ENCODE measurements at regions not wholly inside any gene's neighbourhood (a gene's known extent, or its start where the extent isn't known, plus 50 kb on each side); places are given as distances from the start of the nearest gene placed in this dataset.

DNA sequence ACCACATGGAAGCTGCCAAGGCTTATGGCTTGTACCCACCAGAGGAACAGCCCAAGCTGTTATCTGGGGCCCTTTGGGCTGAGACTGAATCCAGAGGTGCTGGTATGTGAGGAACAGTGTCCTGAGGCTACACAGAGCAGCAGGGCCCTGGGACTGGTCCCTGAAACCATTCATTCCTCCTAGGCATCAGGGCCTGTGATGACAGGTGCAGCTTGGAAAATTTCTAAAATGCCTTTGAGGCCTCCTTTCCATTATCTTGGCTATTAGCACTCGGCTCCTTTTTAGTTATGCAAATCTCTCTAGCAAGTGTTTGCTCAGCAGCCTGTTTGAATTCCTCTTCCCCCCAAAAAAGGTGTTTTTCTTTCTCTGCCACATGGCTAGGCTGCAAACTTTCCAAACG is 1151.7 kb upstream of the LRRN3 start:
- intact Hi-C loops (cut with DNase I) = no loop called here
- H3K4me1 ChIP-seq (ENCODE audit: control insufficient read depth, insufficient read depth, low read length) = no peaks in the 10 kb centered on the region
- no peaks in the 10 kb centered on the region for H3K9me3 ChIP-seq (ENCODE audit: control insufficient read depth, low read length)
- no peaks in the 10 kb centered on the region for H3K27me3 ChIP-seq (ENCODE audit: control insufficient read depth, insufficient read depth)
- no peak for ATAC-seq
- 38% methylated on average over 2 of the region's 2 CpGs for WGBS
- no peak overlapping the region for H3K27ac ChIP-seq (ENCODE audit: low read length)
- no peak for DNase-seq
- no peak overlapping the region for H3K4me3 ChIP-seq (ENCODE audit: low read length)

DNA sequence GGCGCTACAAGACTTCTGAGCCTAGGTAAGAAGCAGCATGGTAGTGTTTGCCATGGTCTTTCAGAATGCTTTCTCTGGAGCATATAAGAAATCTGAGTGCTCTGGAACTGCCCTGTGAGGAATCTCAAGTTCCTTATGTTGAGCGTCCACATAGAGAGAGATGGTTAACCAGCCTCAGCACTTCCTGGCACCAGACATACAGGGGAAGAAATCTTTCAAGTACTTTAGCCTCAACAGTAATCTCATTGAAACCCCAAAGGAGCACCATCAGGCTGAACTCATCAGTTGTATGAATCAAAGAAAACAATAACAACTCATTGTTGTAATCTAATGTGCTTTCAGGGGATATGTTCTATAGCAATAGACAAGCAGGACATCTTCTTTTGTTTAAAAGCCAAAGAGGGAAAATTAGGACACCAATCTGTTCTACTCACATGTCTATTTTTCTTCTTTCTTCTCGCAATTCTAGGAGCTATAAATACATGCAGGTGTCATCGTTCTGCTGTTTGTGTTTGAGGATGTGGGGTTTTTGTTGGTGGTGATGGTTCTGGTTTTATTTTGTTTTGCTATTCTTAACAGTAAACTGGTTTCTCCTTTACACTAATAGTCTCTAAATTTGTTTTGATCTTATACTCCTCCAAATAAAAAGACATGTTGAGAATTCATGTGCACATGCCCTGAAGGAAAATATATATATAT is 1145.0 kb upstream of the LRRN3 start:
- ATAC-seq = no peak
- Histone ChIP-seq H3K4me3 (ENCODE audit: low read length) (no peak overlapping the region), H3K9me3 (ENCODE audit: control insufficient read depth, low read length) (no peaks in the 10 kb centered on the region), H3K4me1 (ENCODE audit: control insufficient read depth, insufficient read depth, low read length) (no peaks in the 10 kb centered on the region), H3K27me3 (ENCODE audit: control insufficient read depth, insufficient read depth) (no peaks in the 10 kb centered on the region), H3K27ac (ENCODE audit: low read length) (no peak overlapping the region)
- WGBS = 79% methylated on average over 4 of the region's 4 CpGs
- DNase-seq = no peak
- intact Hi-C loops (cut with DNase I) = no loop called here

DNA sequence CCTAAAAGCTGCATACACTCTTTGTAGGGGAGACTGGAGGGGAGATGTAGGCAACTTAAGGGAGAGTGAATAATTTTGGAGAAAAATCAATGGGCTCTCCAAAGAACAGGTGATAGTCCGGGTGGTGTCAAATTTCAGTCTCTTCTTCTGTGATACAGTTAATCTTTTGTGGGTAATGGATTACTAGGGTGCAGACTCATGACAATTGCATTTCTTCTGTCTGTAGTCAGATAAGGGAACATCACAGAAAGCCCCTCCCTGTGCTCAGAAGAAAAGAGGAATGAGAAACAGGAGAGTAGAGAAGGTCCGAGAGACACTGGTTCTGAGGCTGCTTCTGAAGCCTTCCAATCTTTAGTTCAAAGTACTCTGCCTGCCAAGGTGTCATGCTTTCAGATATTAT is 1140.7 kb upstream of the LRRN3 start:
- Histone ChIP-seq H3K9me3 (ENCODE audit: control insufficient read depth, low read length) (no peaks in the 10 kb centered on the region), H3K4me1 (ENCODE audit: control insufficient read depth, insufficient read depth, low read length) (no peaks in the 10 kb centered on the region), H3K27me3 (ENCODE audit: control insufficient read depth, insufficient read depth) (no peaks in the 10 kb centered on the region), H3K4me3 (ENCODE audit: low read length) (no peak overlapping the region), H3K27ac (ENCODE audit: low read length) (no peak overlapping the region)
- ATAC-seq (no peak), DNase-seq (no peak)
- WGBS = 82% methylated on average over 2 of the region's 2 CpGs
- intact Hi-C loops (cut with DNase I) = no loop called here

- ATAC-seq = no peak
- intact Hi-C loops (cut with DNase I) = no loop called here
Measured at GRCh38 chr7:109950821-109951564, 1139.9 kb upstream of the LRRN3 start.

GRCh38 chr7:109951565-109951928 is 1139.4 kb upstream of the LRRN3 start:
- Histone ChIP-seq H3K4me3 (ENCODE audit: low read length) (no peak overlapping the region), H3K4me1 (ENCODE audit: control insufficient read depth, insufficient read depth, low read length) (no peaks in the 10 kb centered on the region), H3K27me3 (ENCODE audit: control insufficient read depth, insufficient read depth) (no peaks in the 10 kb centered on the region), H3K27ac (ENCODE audit: low read length) (no peak overlapping the region), H3K9me3 (ENCODE audit: control insufficient read depth, low read length) (no peaks in the 10 kb centered on the region)
- no peak for DNase-seq
- intact Hi-C loops (cut with DNase I) = no loop called here
- WGBS = 89% methylated on average over 4 of the region's 4 CpGs
- ATAC-seq = no peak

More at GRCh38 chr7:109950821-109951564, 1139.9 kb upstream of the LRRN3 start:
- H3K4me3 ChIP-seq (ENCODE audit: low read length) = no peak overlapping the region
- no peaks in the 10 kb centered on the region for H3K27me3 ChIP-seq (ENCODE audit: control insufficient read depth, insufficient read depth)
- H3K9me3 ChIP-seq (ENCODE audit: control insufficient read depth, low read length) = no peaks in the 10 kb centered on the region
- WGBS = 59% methylated on average over 3 of the region's 3 CpGs
- DNase-seq = no peak
- no peak overlapping the region for H3K27ac ChIP-seq (ENCODE audit: low read length)
- no peaks in the 10 kb centered on the region for H3K4me1 ChIP-seq (ENCODE audit: control insufficient read depth, insufficient read depth, low read length)

DNA sequence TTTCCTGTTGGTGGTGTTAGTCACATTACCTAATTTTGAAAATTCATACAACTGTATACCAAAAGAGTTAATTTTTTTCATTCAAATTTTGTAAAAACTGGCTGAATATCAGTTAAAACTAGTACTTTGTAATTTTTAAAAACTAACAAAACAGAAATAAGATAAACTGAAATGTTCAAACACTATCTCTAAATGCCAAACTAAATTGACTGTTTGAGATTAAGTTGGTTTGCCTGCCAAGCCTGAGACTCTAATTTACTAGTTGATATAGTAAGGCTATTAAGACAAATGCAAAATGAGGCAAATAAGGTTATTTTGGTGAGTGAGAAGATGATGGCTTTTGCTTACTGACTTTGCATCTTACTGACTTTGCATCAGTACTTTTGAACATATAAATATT is 1134.9 kb upstream of the LRRN3 start:
- H3K27me3 ChIP-seq (ENCODE audit: control insufficient read depth, insufficient read depth) = no peaks in the 10 kb centered on the region
- H3K27ac ChIP-seq (ENCODE audit: low read length) = no peak overlapping the region
- ATAC-seq (no peak), DNase-seq (no peak)
- no peaks in the 10 kb centered on the region for H3K4me1 ChIP-seq (ENCODE audit: control insufficient read depth, insufficient read depth, low read length)
- intact Hi-C loops (cut with DNase I) = no loop called here
- H3K9me3 ChIP-seq (ENCODE audit: control insufficient read depth, low read length) = no peaks in the 10 kb centered on the region
- H3K4me3 ChIP-seq (ENCODE audit: low read length) = no peak overlapping the region

DNA sequence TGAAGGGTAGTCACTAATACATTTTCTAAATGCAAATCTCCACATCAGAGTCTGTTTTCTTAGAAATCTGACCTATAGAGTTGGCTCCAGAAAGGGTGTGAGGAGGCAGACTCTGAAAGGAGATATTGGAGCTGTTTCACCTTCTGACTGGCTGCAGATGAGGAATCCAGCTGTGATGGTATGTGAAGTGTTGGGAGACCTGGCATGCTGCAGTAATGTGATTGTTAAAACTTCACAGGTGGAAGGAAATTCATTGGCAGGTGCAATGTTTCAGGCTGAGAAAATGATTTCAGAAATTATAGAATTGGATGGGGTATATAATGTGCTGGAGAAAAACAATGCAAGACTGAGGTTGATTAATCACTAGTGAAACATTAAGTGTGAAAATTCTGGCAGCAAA is 1134.0 kb upstream of the LRRN3 start:
- H3K4me1 ChIP-seq (ENCODE audit: control insufficient read depth, insufficient read depth, low read length) = no peaks in the 10 kb centered on the region
- ATAC-seq (no peak), DNase-seq (no peak)
- no peak overlapping the region for H3K4me3 ChIP-seq (ENCODE audit: low read length)
- H3K27me3 ChIP-seq (ENCODE audit: control insufficient read depth, insufficient read depth) = no peaks in the 10 kb centered on the region
- H3K27ac ChIP-seq (ENCODE audit: low read length) = no peak overlapping the region
- intact Hi-C loops (cut with DNase I) = no loop called here
- H3K9me3 ChIP-seq (ENCODE audit: control insufficient read depth, low read length) = no peaks in the 10 kb centered on the region

- H3K9me3 ChIP-seq (ENCODE audit: control insufficient read depth, low read length) = no peaks in the 10 kb centered on the region
- no peaks in the 10 kb centered on the region for H3K27me3 ChIP-seq (ENCODE audit: control insufficient read depth, insufficient read depth)
- no peak for DNase-seq
- no peak overlapping the region for H3K4me3 ChIP-seq (ENCODE audit: low read length)
- WGBS = 93% methylated on average over 3 of the region's 3 CpGs
- no peak for ATAC-seq
- H3K4me1 ChIP-seq (ENCODE audit: control insufficient read depth, insufficient read depth, low read length) = no peaks in the 10 kb centered on the region
- H3K27ac ChIP-seq (ENCODE audit: low read length) = no peak overlapping the region
- intact Hi-C loops (cut with DNase I) = no loop called here
Measured at GRCh38 chr7:109963741-109964140, 1127.2 kb upstream of the LRRN3 start.

DNA sequence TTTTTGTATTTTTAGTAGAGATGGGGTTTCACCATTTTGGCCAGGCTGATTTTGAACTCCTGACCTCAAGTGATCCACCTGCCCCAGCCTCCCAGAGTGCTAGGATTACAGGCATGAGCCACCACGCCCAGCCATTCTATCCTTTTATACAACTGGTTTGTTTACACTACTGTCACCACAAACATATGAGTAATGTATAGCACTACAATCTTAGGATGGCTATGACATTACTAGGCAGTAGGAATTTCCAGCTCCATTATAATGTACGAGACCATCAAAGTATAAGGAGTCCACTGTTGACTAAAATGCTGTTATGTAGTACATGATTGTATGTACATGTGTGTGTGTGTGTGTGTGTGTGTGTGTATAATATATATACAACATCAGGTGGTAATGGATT is 1126.1 kb upstream of the LRRN3 start:
- H3K4me3 ChIP-seq (ENCODE audit: low read length) = no peak overlapping the region
- no peak overlapping the region for H3K27ac ChIP-seq (ENCODE audit: low read length)
- H3K9me3 ChIP-seq (ENCODE audit: control insufficient read depth, low read length) = no peaks in the 10 kb centered on the region
- DNase-seq (no peak), ATAC-seq (no peak)
- H3K4me1 ChIP-seq (ENCODE audit: control insufficient read depth, insufficient read depth, low read length) = no peaks in the 10 kb centered on the region
- WGBS = 74% methylated on average over 2 of the region's 2 CpGs
- H3K27me3 ChIP-seq (ENCODE audit: control insufficient read depth, insufficient read depth) = no peaks in the 10 kb centered on the region
- intact Hi-C loops (cut with DNase I) = no loop called here

GRCh38 chr7:109967406-109967805 is 1123.5 kb upstream of the LRRN3 start:
- intact Hi-C loops (cut with DNase I) = no loop called here

DNA sequence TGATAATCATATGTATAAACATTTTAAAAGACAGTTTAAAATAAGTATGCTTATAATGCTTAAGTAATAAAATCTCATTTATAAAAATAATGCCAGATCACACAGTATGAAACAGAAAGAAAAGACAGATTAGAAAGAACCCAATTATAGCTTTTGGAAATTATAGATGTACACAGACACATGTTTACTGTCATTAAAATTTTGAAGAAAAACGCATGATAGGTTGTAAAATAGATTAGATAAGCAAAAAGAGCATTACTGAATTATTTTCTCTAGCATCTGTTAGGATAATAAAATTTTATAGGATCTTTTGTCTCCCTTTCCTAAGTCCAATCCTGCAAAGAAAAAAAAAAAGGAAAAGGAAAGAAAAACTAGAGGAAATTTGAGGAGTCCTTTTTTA is 1107.3 kb upstream of the LRRN3 start:
- H3K27me3 ChIP-seq (ENCODE audit: control insufficient read depth, insufficient read depth) = no peaks in the 10 kb centered on the region
- no peak overlapping the region for H3K27ac ChIP-seq (ENCODE audit: low read length)
- DNase-seq = no peak
- intact Hi-C loops (cut with DNase I) = no loop called here
- no peaks in the 10 kb centered on the region for H3K4me1 ChIP-seq (ENCODE audit: control insufficient read depth, insufficient read depth, low read length)
- H3K4me3 ChIP-seq (ENCODE audit: low read length) = no peak overlapping the region
- 43% methylated on average over 1 of the region's 1 CpG for WGBS
- no peak for ATAC-seq
- no peaks in the 10 kb centered on the region for H3K9me3 ChIP-seq (ENCODE audit: control insufficient read depth, low read length)

More at GRCh38 chr7:109967406-109967805, 1123.5 kb upstream of the LRRN3 start:
- Histone ChIP-seq H3K9me3 (ENCODE audit: control insufficient read depth, low read length) (no peaks in the 10 kb centered on the region), H3K27me3 (ENCODE audit: control insufficient read depth, insufficient read depth) (no peaks in the 10 kb centered on the region), H3K4me1 (ENCODE audit: control insufficient read depth, insufficient read depth, low read length) (no peaks in the 10 kb centered on the region), H3K27ac (ENCODE audit: low read length) (no peak overlapping the region), H3K4me3 (ENCODE audit: low read length) (no peak overlapping the region)
- ATAC-seq = no peak
- no peak for DNase-seq

DNA sequence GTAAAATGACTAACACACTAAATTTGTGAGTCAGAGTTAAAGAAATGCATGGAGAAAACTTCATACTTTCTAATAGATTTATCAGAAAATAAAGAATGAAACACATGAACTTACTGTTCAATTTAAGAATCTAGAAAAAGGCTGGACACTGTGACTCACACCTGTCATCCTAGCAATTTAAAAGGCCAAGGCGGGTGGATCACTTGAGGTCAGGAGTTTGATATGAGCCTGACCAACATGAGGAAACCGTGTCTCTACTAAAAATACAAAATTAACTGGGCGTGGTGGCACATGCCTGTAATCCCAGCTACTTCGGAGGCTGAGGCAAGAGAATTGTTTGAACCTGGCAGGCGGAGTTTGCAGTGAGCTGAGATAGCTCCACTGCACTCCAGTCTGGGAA is 1106.2 kb upstream of the LRRN3 start:
- Histone ChIP-seq H3K9me3 (ENCODE audit: control insufficient read depth, low read length) (no peaks in the 10 kb centered on the region), H3K27ac (ENCODE audit: low read length) (no peak overlapping the region), H3K4me3 (ENCODE audit: low read length) (no peak overlapping the region), H3K4me1 (ENCODE audit: control insufficient read depth, insufficient read depth, low read length) (no peaks in the 10 kb centered on the region), H3K27me3 (ENCODE audit: control insufficient read depth, insufficient read depth) (no peaks in the 10 kb centered on the region)
- ATAC-seq (no peak), DNase-seq (no peak)
- intact Hi-C loops (cut with DNase I) = no loop called here
- WGBS = 55% methylated on average over 5 of the region's 5 CpGs
